ENCODE measurements at regions not wholly inside any gene's neighbourhood (a gene's known extent, or its start where the extent isn't known, plus 50 kb on each side); places are given as distances from the start of the nearest gene placed in this dataset.

GRCh38 chr4:11602606-11603340 is 174.1 kb upstream of the HS3ST1 start (continued):
- TF ChIP-seq CHD7 (IDR thresholded peaks at IDR 0.05; ENCODE audit: insufficient replicate concordance, low read length): no peak
- TF ChIP-seq CEBPB (IDR thresholded peaks at IDR 0.05; ENCODE audit: low read depth, low read length): no peak
- TF ChIP-seq TAF1 (IDR thresholded peaks at IDR 0.05; ENCODE audit: low read depth, low read length): no peak
- no peak for TF ChIP-seq ZNF274 (IDR thresholded peaks at IDR 0.05; ENCODE audit: borderline replicate concordance, extremely low read depth, low read length)
- no peak for TF ChIP-seq ATF3 (IDR thresholded peaks at IDR 0.05; ENCODE audit: insufficient read depth, low read depth, low read length)
- TF ChIP-seq RNF2 (IDR thresholded peaks at IDR 0.05; ENCODE audit: borderline replicate concordance, low read depth, low read length, missing control alignments, poor library complexity, severe bottlenecking): no peak
- TF ChIP-seq SIRT6 (IDR thresholded peaks at IDR 0.05; ENCODE audit: low read length): no peak
- TF ChIP-seq, protein P1, sequence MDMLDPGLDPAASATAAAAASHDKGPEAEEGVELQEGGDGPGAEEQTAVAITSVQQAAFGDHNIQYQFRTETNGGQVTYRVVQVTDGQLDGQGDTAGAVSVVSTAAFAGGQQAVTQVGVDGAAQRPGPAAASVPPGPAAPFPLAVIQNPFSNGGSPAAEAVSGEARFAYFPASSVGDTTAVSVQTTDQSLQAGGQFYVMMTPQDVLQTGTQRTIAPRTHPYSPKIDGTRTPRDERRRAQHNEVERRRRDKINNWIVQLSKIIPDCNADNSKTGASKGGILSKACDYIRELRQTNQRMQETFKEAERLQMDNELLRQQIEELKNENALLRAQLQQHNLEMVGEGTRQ (IDR thresholded peaks at IDR 0.05; ENCODE audit: low read length): no peak
- TF ChIP-seq SRF (IDR thresholded peaks at IDR 0.05; ENCODE audit: low read depth, low read length): no peak
